ENCODE measurements at regions not wholly inside any gene's neighbourhood (a gene's known extent, or its start where the extent isn't known, plus 50 kb on each side); places are given as distances from the start of the nearest gene placed in this dataset.

GRCh38 chr2:8265476-8266226, 416.2 kb upstream of the ID2 start:
- no peak for TF ChIP-seq POLR2AphosphoS5 (IDR thresholded peaks at IDR 0.05; ENCODE audit: low read depth, low read length)
- no peak for TF ChIP-seq POLR2A (IDR thresholded peaks at IDR 0.05; ENCODE audit: low read depth, low read length)
- no peak for TF ChIP-seq TAF1 (IDR thresholded peaks at IDR 0.05; ENCODE audit: low read depth, low read length)
- TF ChIP-seq PAX5 (IDR thresholded peaks at IDR 0.05; ENCODE audit: insufficient read depth, low read length, severe bottlenecking), result no peak

Data from GM12891 (cell line).